ENCODE measurements at regions not wholly inside any gene's neighbourhood (a gene's known extent, or its start where the extent isn't known, plus 50 kb on each side); places are given as distances from the start of the nearest gene placed in this dataset.

GRCh38 chr12:87814625-87815024, 214.6 kb downstream of the C12orf50 start:
- no peak for TF ChIP-seq CTCF (IDR thresholded peaks at IDR 0.05)
- TF ChIP-seq POLR2A (IDR thresholded peaks at IDR 0.05) = no peak
- no peak for TF ChIP-seq POLR2AphosphoS5 (IDR thresholded peaks at IDR 0.05)
- TF ChIP-seq EP300 (IDR thresholded peaks at IDR 0.05) = no peak

Data from upper lobe of left lung (tissue), 4 donors.